B cell (primary cell): ENCODE measurements at regions not wholly inside any gene's neighbourhood (a gene's known extent, or its start where the extent isn't known, plus 50 kb on each side); places are given as distances from the start of the nearest gene placed in this dataset.

Experiments
- ATAC-seq: fragments of 200-7000 bp; cut with Tn5 transposase; one replicate; pipeline ENCODE4 v1.10.0; 2021; ENCODE audit warnings: low read depth, mild to moderate bottlenecking, moderate number of reproducible peaks, moderate library complexity
- CTCF ChIA-PET: fragments of 350-600 bp; sonication (Branson Sonifier 250); formaldehyde crosslinking; loops from one replicate; lab custom pipeline; 2021; ENCODE audit warnings: antibody characterized with exemption, inconsistent platforms; lab: Charles Lee
- POLR2A ChIA-PET: fragments of 350-600 bp; sonication (Branson Sonifier 250); formaldehyde crosslinking; loops from one replicate; lab custom pipeline; 2021; ENCODE audit warnings: antibody characterized with exemption; lab: Charles Lee
- DNase-seq: peaks from one replicate; pipeline ENCODE4 v3.0.0; 2013
- H2AFZ ChIP-seq: 2 replicates; pipeline ENCODE4 v1.6.1; 2012; ENCODE audit warnings: mild to moderate bottlenecking, low read depth, low read length; ENCODE audit not compliant: insufficient read depth, poor library complexity, severe bottlenecking
- H3K27ac ChIP-seq, 2 donors: 1 replicate in 1 of 2; 2 replicates in 1 of 2; pipeline ENCODE4 v1.5.1; 2012 to 2013; ENCODE audit warnings: low read length in 2 of 2, mild to moderate bottlenecking in 2 of 2, moderate library complexity in 1 of 2
- H3K27me3 ChIP-seq, 4 experiments: fragments of 200-600 bp in 1 of 4; sonication (generic) in 1 of 4; replicated peaks in 1 of 4; 1 replicate in 2 of 4; 2 replicates in 2 of 4; pipeline versions ENCODE4 v1.6.1 to v1.7.0; 2013 to 2016; ENCODE audit warnings: low read length in 3 of 4, mild to moderate bottlenecking in 2 of 4, mixed read lengths in 1 of 4, moderate library complexity in 1 of 4; ENCODE audit not compliant: insufficient read depth in 4 of 4, control insufficient read depth in 3 of 4; ENCODE audit errors: control extremely low read depth in 1 of 4
- H3K36me3 ChIP-seq, 2 experiments: replicated peaks in 1 of 2; 1 replicate in 1 of 2; 2 replicates in 1 of 2; pipeline versions ENCODE4 v1.6.1 to v1.7.1; 2013; ENCODE audit warnings: low read length in 1 of 2; ENCODE audit not compliant: insufficient read depth in 2 of 2, control insufficient read depth in 1 of 2; ENCODE audit errors: control extremely low read depth in 1 of 2, extremely low read depth in 1 of 2
- H3K4me1 ChIP-seq, 2 donors: fragments of 200-600 bp in 1 of 2; sonication (generic) in 1 of 2; 1 replicate in 1 of 2; 2 replicates in 1 of 2; pipeline versions ENCODE4 v1.5.1 to v1.6.1; 2013 to 2017; ENCODE audit warnings: low read length in 2 of 2; ENCODE audit not compliant: control insufficient read depth in 2 of 2, insufficient read depth in 2 of 2
- H3K4me2 ChIP-seq: replicated peaks from 2 replicates; pipeline ENCODE3; 2012; ENCODE audit warnings: mild to moderate bottlenecking, low read depth, low read length; ENCODE audit not compliant: poor library complexity, severe bottlenecking
- H3K4me3 ChIP-seq, 5 experiments: fragments of 200-600 bp in 1 of 5; sonication (generic) in 1 of 5; 1 replicate in 3 of 5; 2 replicates in 2 of 5; pipeline versions ENCODE4 v1.5.1 to v1.7.0; 2011 to 2016; ENCODE audit warnings: low read length in 4 of 5, mild to moderate bottlenecking in 4 of 5, low read depth in 2 of 5, control low read depth in 1 of 5, moderate library complexity in 1 of 5; ENCODE audit not compliant: insufficient read depth in 1 of 5; ENCODE audit errors: control extremely low read depth in 1 of 5, extremely low read depth in 1 of 5
- H3K79me2 ChIP-seq: fragments of 200-600 bp; sonication (generic); one replicate; pipeline ENCODE4 v1.6.0; 2016; ENCODE audit warnings: low read length; ENCODE audit not compliant: control insufficient read depth, insufficient read depth
- H3K9ac ChIP-seq: fragments of 200-600 bp; sonication (generic); 2 replicates; pipeline ENCODE4 v1.6.1; 2017; ENCODE audit warnings: mild to moderate bottlenecking, low read length, moderate library complexity
- H3K9me3 ChIP-seq, 3 donors: one replicate each; pipeline versions ENCODE4 v1.6.1 to v1.7.1; 2013; ENCODE audit warnings: low read length in 2 of 3; ENCODE audit not compliant: control insufficient read depth in 2 of 3, insufficient read depth in 1 of 3; ENCODE audit errors: control extremely low read depth in 1 of 3
- H4K20me1 ChIP-seq: 2 replicates; pipeline ENCODE4 v1.6.0; 2012; ENCODE audit warnings: mild to moderate bottlenecking, low read length; ENCODE audit not compliant: insufficient read depth, control insufficient read depth, poor library complexity, severe bottlenecking
- H3K27ac Mint-ChIP-seq: one replicate; pipeline ENCODE4 v1.8.0; 2021; ENCODE audit warnings: mixed read lengths
- H3K27me3 Mint-ChIP-seq: one replicate; pipeline ENCODE4 v1.8.0; 2021; ENCODE audit warnings: mixed read lengths
- H3K4me1 Mint-ChIP-seq: one replicate; pipeline ENCODE4 v1.8.0; 2021; ENCODE audit warnings: mixed read lengths
- H3K4me3 Mint-ChIP-seq: one replicate; pipeline ENCODE4 v1.8.0; 2021; ENCODE audit warnings: mixed read lengths
- H3K9me3 Mint-ChIP-seq: one replicate; pipeline ENCODE4 v1.8.0; 2022; ENCODE audit warnings: mixed read lengths; ENCODE audit not compliant: insufficient read depth
- EZH2 ChIP-seq: IDR thresholded peaks from 2 replicates; pipeline ENCODE4 v1.6.1; 2012; ENCODE audit warnings: borderline replicate concordance, low read depth, mild to moderate bottlenecking, moderate library complexity, low read length; ENCODE audit not compliant: insufficient read depth, poor library complexity, severe bottlenecking
- WGBS: methylation state at CpG from one replicate; pipeline ENCODE4 v1.1.5; 2013; ENCODE audit warnings: missing lambda C conversion rate; ENCODE audit not compliant: insufficient coverage; 5-methylcytosine and 5-hydroxymethylcytosine counted together
- intact Hi-C: fragments of 100-400 bp; cut with micrococcal nuclease; formaldehyde crosslinking; loops from one replicate; pipeline ENCODE4 v1.10.0; 2022
- TF ChIP-seq, protein P1 (sequence below): fragments of 200-600 bp; IDR thresholded peaks from one replicate; pipeline ENCODE4 v1.8.0; 2022; ENCODE audit warnings: antibody characterized with exemption, mild to moderate bottlenecking

- Mint-ChIP-seq H3K9me3 (no peaks in the 10 kb centered on the region), H3K4me3 (no peak overlapping the region), H3K27me3 (no peaks in the 10 kb centered on the region), H3K4me1 (no peaks in the 10 kb centered on the region), H3K27ac (no peak overlapping the region)
- no peak overlapping the region for H3K4me3 ChIP-seq
- 92% methylated on average over 2 of the region's 2 CpGs for WGBS
- TF ChIP-seq EZH2, result no peak
- TF ChIP-seq, protein P1, sequence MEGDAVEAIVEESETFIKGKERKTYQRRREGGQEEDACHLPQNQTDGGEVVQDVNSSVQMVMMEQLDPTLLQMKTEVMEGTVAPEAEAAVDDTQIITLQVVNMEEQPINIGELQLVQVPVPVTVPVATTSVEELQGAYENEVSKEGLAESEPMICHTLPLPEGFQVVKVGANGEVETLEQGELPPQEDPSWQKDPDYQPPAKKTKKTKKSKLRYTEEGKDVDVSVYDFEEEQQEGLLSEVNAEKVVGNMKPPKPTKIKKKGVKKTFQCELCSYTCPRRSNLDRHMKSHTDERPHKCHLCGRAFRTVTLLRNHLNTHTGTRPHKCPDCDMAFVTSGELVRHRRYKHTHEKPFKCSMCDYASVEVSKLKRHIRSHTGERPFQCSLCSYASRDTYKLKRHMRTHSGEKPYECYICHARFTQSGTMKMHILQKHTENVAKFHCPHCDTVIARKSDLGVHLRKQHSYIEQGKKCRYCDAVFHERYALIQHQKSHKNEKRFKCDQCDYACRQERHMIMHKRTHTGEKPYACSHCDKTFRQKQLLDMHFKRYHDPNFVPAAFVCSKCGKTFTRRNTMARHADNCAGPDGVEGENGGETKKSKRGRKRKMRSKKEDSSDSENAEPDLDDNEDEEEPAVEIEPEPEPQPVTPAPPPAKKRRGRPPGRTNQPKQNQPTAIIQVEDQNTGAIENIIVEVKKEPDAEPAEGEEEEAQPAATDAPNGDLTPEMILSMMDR, result no peak
- no peaks in the 10 kb centered on the region for H3K79me2 ChIP-seq
- no peaks in the 10 kb centered on the region for H3K9me3 ChIP-seq
- ChIA-PET POLR2A (no interaction called here), CTCF (interaction anchor here (0.9 kb wide), 1 partner anchor 9 kb away, joined by 3 read pairs; no protein-coding TSS in a partner anchor)
- H3K4me1 ChIP-seq, result no peaks in the 10 kb centered on the region
- H4K20me1 ChIP-seq, result no peaks in the 10 kb centered on the region
- H3K36me3 ChIP-seq, result no peaks in the 10 kb centered on the region
- no peak overlapping the region for H3K9ac ChIP-seq
- H3K27me3 ChIP-seq, result no peaks in the 10 kb centered on the region
- H3K4me2 ChIP-seq, result no peak overlapping the region
- DNase-seq (no peak), ATAC-seq (no peak)
- intact Hi-C loops, result no loop called here
- H3K27ac ChIP-seq, result no peak overlapping the region
- H2AFZ ChIP-seq, result no peak overlapping the region
These were observed 321.2 kb upstream of the AZI2 start for GRCh38 chr3:28669870-28670269.

DNA sequence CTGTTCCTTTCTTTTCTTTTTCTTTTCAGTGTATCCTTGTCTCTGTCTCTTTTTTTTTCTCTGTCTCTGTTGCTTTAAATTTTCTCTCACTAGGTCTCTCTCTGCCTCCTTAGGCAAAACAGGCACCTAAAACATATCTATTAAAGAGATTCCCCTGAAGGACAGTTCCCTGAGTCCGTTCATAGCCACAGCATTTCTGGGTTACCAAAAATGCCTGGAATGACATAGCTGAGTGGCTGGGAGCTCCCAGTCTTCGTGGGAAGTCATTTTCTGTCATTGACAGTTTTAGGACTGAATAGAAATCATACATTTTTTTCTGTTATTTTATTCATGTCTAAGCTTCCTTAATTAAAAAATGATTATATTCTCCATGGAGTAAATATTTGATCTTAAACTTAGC, 323.8 kb upstream of the AZI2 start:
- WGBS, result 60% methylated on average over 1 of the region's 2 CpGs
- no peak for ATAC-seq
- H3K4me3 Mint-ChIP-seq, result no peak overlapping the region

More for the DNA sequence above, 323.8 kb upstream of the AZI2 start:
- no peaks in the 10 kb centered on the region for H3K27me3 Mint-ChIP-seq
- H3K79me2 ChIP-seq, result no peaks in the 10 kb centered on the region
- H3K4me1 Mint-ChIP-seq, result no peaks in the 10 kb centered on the region
- peaks cover 0 to under 1% (median 0%) of the 10 kb centered on the region in 3 donors for H3K9me3 ChIP-seq
- H3K9ac ChIP-seq, result no peak overlapping the region
- no peak overlapping the region for H3K4me3 ChIP-seq
- intact Hi-C loops, result no loop called here
- no peaks in the 10 kb centered on the region for H3K4me1 ChIP-seq
- no peak for DNase-seq
- ChIA-PET CTCF (no interaction called here), POLR2A (no interaction called here)
- H3K27ac Mint-ChIP-seq, result peak overlapping the region; percentile 21
- no peaks in the 10 kb centered on the region for H4K20me1 ChIP-seq
- no peaks in the 10 kb centered on the region for H3K27me3 ChIP-seq
- TF ChIP-seq, protein P1, result no peak
- no peak for TF ChIP-seq EZH2
- H3K36me3 ChIP-seq, result no peaks in the 10 kb centered on the region
- no peak overlapping the region for H2AFZ ChIP-seq
- H3K27ac ChIP-seq, result no peak overlapping the region
- H3K4me2 ChIP-seq, result no peak overlapping the region
- no peaks in the 10 kb centered on the region for H3K9me3 Mint-ChIP-seq
